Esophagus squamous epithelium (tissue), 5 donors: ENCODE measurements at regions not wholly inside any gene's neighbourhood (a gene's known extent, or its start where the extent isn't known, plus 50 kb on each side); places are given as distances from the start of the nearest gene placed in this dataset.

ENCODE experiments used
- DNase-seq: peaks from one replicate; lab custom pipeline; 2025; lab: John Stamatoyannopoulos, UW
- H3K27ac ChIP-seq, 4 donors: fragments of 200-600 bp; sonication (generic); one replicate each; pipeline ENCODE4 v1.5.1; 2016 to 2019; ENCODE audit warnings: mild to moderate bottlenecking in 1 of 4
- H3K27me3 ChIP-seq, 4 donors: fragments of 200-600 bp; sonication (generic); 1 replicate in 3 of 4; 2 replicates in 1 of 4; pipeline versions ENCODE4 v1.5.1 to v1.6.0; 2017 to 2021; ENCODE audit warnings: antibody characterized with exemption in 1 of 4
- H3K36me3 ChIP-seq, 3 donors: fragments of 200-600 bp; sonication (generic); one replicate each; pipeline ENCODE4 v1.5.1; 2016 to 2019
- H3K4me1 ChIP-seq, 3 donors: fragments of 200-600 bp; sonication (generic); one replicate each; pipeline ENCODE4 v1.5.1; 2017 to 2019
- H3K4me3 ChIP-seq, 4 donors: fragments of 200-600 bp; sonication (generic); 1 replicate in 3 of 4; 2 replicates in 1 of 4; pipeline ENCODE4 v1.5.1; 2016 to 2019; ENCODE audit warnings: mild to moderate bottlenecking in 2 of 4, moderate library complexity in 1 of 4
- H3K9me3 ChIP-seq, 3 donors: fragments of 200-600 bp; sonication (generic); one replicate each; pipeline ENCODE4 v1.5.1; 2016 to 2019
- POLR2A ChIP-seq, 4 donors: fragments of 450-650 bp; IDR thresholded peaks; one replicate each; pipeline ENCODE4 v1.6.1; 2017; ENCODE audit warnings: antibody characterized with exemption in 4 of 4, mild to moderate bottlenecking in 4 of 4, moderate library complexity in 3 of 4
- WGBS, 2 donors: methylation state at CpG; one replicate each; pipeline ENCODE4 v1.1.5; 2018; 5-methylcytosine and 5-hydroxymethylcytosine counted together
- intact Hi-C: fragments of 100-400 bp; cut with DNase I; formaldehyde crosslinking; loops from one replicate; pipeline ENCODE4 v1.15.0; 2022
- TF ChIP-seq, protein P1 (sequence below), 6 experiments: fragments of 450-650 bp in 4 of 6; fragments of 200-600 bp in 2 of 6; sonication (generic) in 2 of 6; IDR thresholded peaks; one replicate each; pipeline ENCODE4 v1.5.1; 2016 to 2019; ENCODE audit warnings: antibody characterized with exemption in 6 of 6, mild to moderate bottlenecking in 4 of 6, moderate library complexity in 4 of 6
- donor health status: DM: yes; HTN: yes; CAD: no.

DNA sequence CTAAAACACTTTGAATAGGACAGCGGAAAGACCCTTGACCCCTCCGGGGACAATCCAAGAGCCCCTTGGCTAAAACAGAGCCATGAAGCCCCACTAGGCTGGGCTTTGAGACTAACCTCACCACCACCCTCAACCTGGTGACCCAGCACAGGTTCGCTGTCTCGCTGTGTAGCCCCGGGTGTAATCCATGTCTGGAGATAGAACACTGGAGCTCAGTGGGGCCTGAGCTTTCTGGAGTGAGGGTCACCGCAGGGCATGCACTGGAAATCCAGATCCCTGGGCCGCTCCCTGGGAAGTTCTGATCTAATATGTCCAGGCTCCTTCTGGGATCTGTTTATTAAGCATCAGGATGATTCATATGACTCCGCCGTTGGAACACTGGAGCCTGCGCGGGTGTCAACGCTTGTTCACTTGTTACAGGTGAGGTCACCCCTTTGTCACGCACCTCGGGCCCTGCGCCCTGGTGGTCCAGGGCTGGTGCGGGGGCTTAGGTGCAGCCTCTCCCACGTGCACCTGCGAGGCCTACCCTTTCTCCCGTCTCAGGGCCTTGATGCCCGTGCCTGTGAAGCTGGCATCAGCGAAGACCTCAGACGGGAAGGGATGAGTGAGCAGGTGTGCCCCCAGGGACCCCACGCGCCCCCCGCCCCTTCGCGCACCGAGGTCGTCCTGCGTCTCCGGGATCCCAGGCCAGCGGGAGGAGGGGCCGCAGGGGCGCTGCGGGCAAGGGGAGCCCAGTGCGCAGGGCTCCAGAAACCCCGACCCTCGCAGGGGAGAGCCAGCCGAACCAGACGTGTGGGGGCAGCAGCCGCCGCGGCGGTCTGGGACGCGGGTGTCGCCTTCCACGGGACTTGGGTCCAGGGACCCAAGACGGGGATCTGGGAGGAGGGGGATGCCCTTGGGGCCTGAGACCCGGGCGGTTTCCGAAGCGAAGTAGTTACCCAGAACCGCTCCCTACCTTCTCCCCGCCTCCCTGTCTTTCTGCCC is 224.1 kb upstream of the FOXF1 start:
- Histone ChIP-seq H3K36me3 (no peaks in the 10 kb centered on the region), H3K4me1 (peaks cover 0 to 11% (median 0%) of the 10 kb centered on the region in 3 donors), H3K27me3 (peaks cover 4 to 78% (median 16%) of the 10 kb centered on the region in 4 donors), H3K4me3 (peak overlapping the region in 3 of 4 donors; percentile 29 to 58 (median 30)), H3K27ac (no peak overlapping the region), H3K9me3 (no peaks in the 10 kb centered on the region)
- WGBS, 2 donors = 19 to 20% methylated on average over 5 to 13 of the region's 55 CpGs
- intact Hi-C loops = no loop called here
- TF ChIP-seq, protein P1, sequence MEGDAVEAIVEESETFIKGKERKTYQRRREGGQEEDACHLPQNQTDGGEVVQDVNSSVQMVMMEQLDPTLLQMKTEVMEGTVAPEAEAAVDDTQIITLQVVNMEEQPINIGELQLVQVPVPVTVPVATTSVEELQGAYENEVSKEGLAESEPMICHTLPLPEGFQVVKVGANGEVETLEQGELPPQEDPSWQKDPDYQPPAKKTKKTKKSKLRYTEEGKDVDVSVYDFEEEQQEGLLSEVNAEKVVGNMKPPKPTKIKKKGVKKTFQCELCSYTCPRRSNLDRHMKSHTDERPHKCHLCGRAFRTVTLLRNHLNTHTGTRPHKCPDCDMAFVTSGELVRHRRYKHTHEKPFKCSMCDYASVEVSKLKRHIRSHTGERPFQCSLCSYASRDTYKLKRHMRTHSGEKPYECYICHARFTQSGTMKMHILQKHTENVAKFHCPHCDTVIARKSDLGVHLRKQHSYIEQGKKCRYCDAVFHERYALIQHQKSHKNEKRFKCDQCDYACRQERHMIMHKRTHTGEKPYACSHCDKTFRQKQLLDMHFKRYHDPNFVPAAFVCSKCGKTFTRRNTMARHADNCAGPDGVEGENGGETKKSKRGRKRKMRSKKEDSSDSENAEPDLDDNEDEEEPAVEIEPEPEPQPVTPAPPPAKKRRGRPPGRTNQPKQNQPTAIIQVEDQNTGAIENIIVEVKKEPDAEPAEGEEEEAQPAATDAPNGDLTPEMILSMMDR (IDR thresholded peaks at IDR 0.05) = no peak
- TF ChIP-seq POLR2A (IDR thresholded peaks at IDR 0.05) = no peak
- DNase-seq = no peak

- no peaks in the 10 kb centered on the region for H3K9me3 ChIP-seq
- no peak for DNase-seq
- H3K27ac ChIP-seq = peak overlapping the region in 1 of 4 donors; percentile 14
- TF ChIP-seq POLR2A (IDR thresholded peaks at IDR 0.05) = no peak
- TF ChIP-seq, protein P1 (IDR thresholded peaks at IDR 0.05) = no peak
- peak overlapping the region in 3 of 4 donors; percentile 29 to 58 (median 30) for H3K4me3 ChIP-seq
- WGBS, 2 donors = 4 to 10% methylated on average over 34 of the region's 49 CpGs
- peaks cover 4 to 87% (median 16%) of the 10 kb centered on the region in 4 donors for H3K27me3 ChIP-seq
- H3K4me1 ChIP-seq = peaks cover 0 to 11% (median 0%) of the 10 kb centered on the region in 3 donors
- intact Hi-C loops = no loop called here
- no peaks in the 10 kb centered on the region for H3K36me3 ChIP-seq
These were observed 223.2 kb upstream of the FOXF1 start for GRCh38 chr16:86286991-86287663.

DNA sequence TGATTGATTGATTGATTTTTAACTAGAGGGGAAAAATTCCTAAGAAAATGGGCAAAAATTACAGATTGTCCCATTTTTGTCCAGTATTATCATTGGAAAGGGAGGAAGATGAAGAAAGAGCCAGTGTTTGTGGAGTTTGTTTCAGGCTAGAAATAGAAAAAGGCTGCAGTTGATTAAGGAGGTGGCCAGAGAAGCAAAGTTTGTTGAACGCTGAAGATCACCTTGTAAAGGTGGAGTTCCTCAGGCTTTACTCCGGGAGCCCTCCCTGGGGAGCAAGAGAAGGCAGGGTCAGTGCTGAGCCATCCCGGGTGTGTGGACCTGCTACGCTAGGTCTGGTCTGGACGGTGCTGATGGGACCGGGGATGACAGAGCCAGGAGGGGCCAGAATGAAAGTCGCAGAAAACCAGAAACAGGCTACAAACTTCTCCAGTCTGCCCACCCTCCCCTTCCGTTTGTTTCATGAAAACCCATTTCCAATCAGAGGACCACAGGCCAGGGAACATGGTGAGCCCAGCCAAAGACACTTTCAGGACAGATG is 222.6 kb upstream of the FOXF1 start:
- peaks cover 4 to 93% (median 16%) of the 10 kb centered on the region in 4 donors for H3K27me3 ChIP-seq
- WGBS, 2 donors = 22 to 27% methylated on average over 6 to 8 of the region's 8 CpGs
- H3K4me3 ChIP-seq = peak overlapping the region in 1 of 4 donors; percentile 58

DNA sequence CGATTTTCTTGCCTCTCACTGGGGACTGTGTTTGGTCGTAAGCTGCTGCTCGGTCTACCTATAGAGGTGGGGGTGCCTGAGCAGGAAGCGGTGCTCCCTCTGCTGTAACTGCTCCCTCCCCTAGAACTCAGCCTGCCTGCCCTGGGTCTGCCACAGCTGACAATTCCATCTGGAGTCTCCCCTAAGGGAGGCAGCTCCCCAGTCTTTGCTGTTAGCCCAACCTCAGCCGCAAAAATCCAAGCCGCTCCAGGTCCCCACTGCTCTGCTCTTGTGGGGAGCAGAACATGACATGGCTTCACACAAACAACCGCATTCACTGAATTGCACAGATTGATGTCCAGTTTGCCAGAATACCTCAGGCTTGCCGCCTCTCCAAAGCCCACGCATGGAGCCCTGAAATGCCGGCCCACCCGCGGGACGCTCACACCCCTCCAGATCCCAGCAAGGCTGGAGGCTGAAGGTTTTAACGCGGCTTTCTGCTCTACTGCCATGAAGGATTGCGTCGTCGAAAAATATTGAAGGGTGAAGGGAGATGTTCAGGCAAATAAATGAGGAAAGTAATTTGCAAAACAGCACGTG is 221.5 kb upstream of the FOXF1 start:
- intact Hi-C loops = no loop called here
- no peak for TF ChIP-seq POLR2A (IDR thresholded peaks at IDR 0.05)
- TF ChIP-seq, protein P1 (IDR thresholded peaks at IDR 0.05) = no peak
- Histone ChIP-seq H3K27ac (no peak overlapping the region), H3K4me3 (no peak overlapping the region), H3K4me1 (peaks cover 0 to 11% (median 0%) of the 10 kb centered on the region in 3 donors), H3K36me3 (no peaks in the 10 kb centered on the region), H3K9me3 (no peaks in the 10 kb centered on the region), H3K27me3 (peaks cover 4 to 97% (median 16%) of the 10 kb centered on the region in 4 donors)
- WGBS, 2 donors = 23 to 32% methylated on average over 9 to 16 of the region's 19 CpGs
- DNase-seq = no peak

More for the DNA sequence above, 222.6 kb upstream of the FOXF1 start:
- no peak for TF ChIP-seq POLR2A (IDR thresholded peaks at IDR 0.05)
- TF ChIP-seq, protein P1 (IDR thresholded peaks at IDR 0.05) = no peak
- Histone ChIP-seq H3K4me1 (peaks cover 0 to 11% (median 0%) of the 10 kb centered on the region in 3 donors), H3K36me3 (no peaks in the 10 kb centered on the region), H3K9me3 (no peaks in the 10 kb centered on the region), H3K27ac (no peak overlapping the region)
- no peak for DNase-seq
- intact Hi-C loops = no loop called here
